Upper lobe of left lung (tissue), 4 donors: ENCODE measurements at regions not wholly inside any gene's neighbourhood (a gene's known extent, or its start where the extent isn't known, plus 50 kb on each side); places are given as distances from the start of the nearest gene placed in this dataset.
"Not testable (repeated sequence)": the region's sequence is repeated elsewhere in the genome, so short reads cannot be mapped to it uniquely, and the experiment has no call there.

Experiments
- CTCF ChIP-seq, 6 experiments: fragments of 450-650 bp in 4 of 6; fragments of 200-600 bp in 2 of 6; sonication (generic) in 2 of 6; IDR thresholded peaks; one replicate each; pipeline ENCODE4 v1.5.1; 2016 to 2019; ENCODE audit warnings: antibody characterized with exemption in 6 of 6
- POLR2A ChIP-seq, 4 donors: fragments of 450-650 bp; IDR thresholded peaks; one replicate each; pipeline ENCODE4 v1.5.1; 2016 to 2017; ENCODE audit warnings: antibody characterized with exemption in 4 of 4, mild to moderate bottlenecking in 2 of 4

DNA sequence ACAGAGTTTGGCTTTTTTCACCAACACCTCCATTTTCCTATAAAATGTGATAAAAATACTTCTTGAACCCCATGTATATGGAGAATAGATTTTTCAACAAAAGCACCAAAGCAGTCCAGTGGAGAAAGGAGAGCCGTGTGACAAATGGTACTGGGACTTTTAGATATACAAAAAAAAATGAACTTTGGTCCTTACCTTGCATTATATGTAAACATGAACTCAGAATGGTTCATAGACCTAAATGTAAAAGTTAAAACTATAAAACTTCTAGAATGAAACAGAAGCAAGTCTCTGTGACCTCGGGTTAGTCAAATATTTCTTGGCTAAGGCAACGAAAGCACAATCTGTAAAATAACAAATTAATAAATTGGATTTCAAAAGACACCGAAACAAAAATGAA is 239.9 kb upstream of the FAM240B start:
- not testable (repeated sequence) for TF ChIP-seq CTCF, POLR2A (IDR thresholded peaks at IDR 0.05)
